ENCODE measurements at regions not wholly inside any gene's neighbourhood (a gene's known extent, or its start where the extent isn't known, plus 50 kb on each side); places are given as distances from the start of the nearest gene placed in this dataset.

DNA sequence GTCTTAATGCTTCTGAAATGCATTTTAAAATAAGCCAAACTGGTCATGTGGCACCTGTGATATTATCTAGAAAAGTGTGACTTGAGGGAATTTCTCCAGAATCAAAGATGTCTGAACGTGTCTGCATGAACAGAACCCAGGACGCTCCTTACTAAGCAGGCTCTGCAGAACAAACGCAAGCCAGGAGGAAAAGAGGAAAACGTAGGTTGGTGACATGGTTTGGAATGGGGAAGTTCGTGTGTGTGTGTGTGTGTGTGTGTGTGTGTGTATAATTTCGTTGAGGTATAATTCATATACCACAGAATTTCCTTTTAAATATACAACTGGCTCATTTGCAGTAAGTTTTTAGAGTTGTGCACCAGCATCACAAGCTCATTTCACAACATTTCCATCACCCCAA, 200.5 kb upstream of the FOXQ1 start:
- TF ChIP-seq, protein P1, sequence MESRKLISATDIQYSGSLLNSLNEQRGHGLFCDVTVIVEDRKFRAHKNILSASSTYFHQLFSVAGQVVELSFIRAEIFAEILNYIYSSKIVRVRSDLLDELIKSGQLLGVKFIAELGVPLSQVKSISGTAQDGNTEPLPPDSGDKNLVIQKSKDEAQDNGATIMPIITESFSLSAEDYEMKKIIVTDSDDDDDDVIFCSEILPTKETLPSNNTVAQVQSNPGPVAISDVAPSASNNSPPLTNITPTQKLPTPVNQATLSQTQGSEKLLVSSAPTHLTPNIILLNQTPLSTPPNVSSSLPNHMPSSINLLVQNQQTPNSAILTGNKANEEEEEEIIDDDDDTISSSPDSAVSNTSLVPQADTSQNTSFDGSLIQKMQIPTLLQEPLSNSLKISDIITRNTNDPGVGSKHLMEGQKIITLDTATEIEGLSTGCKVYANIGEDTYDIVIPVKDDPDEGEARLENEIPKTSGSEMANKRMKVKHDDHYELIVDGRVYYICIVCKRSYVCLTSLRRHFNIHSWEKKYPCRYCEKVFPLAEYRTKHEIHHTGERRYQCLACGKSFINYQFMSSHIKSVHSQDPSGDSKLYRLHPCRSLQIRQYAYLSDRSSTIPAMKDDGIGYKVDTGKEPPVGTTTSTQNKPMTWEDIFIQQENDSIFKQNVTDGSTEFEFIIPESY (IDR thresholded peaks at IDR 0.05; ENCODE audit: borderline replicate concordance, low read depth): no peak
- TF ChIP-seq, protein P2, sequence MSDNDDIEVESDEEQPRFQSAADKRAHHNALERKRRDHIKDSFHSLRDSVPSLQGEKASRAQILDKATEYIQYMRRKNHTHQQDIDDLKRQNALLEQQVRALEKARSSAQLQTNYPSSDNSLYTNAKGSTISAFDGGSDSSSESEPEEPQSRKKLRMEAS (IDR thresholded peaks at IDR 0.05; ENCODE audit: low read depth): no peak
- no peak for TF ChIP-seq YY1 (IDR thresholded peaks at IDR 0.05; ENCODE audit: low read depth)
- TF ChIP-seq RAD21 (IDR thresholded peaks at IDR 0.05; ENCODE audit: low read length): no peak
- TF ChIP-seq, protein P3, sequence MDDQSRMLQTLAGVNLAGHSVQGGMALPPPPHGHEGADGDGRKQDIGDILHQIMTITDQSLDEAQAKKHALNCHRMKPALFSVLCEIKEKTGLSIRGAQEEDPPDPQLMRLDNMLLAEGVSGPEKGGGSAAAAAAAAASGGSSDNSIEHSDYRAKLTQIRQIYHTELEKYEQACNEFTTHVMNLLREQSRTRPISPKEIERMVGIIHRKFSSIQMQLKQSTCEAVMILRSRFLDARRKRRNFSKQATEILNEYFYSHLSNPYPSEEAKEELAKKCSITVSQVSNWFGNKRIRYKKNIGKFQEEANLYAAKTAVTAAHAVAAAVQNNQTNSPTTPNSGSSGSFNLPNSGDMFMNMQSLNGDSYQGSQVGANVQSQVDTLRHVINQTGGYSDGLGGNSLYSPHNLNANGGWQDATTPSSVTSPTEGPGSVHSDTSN (IDR thresholded peaks at IDR 0.05): no peak
- TF ChIP-seq, protein P4, sequence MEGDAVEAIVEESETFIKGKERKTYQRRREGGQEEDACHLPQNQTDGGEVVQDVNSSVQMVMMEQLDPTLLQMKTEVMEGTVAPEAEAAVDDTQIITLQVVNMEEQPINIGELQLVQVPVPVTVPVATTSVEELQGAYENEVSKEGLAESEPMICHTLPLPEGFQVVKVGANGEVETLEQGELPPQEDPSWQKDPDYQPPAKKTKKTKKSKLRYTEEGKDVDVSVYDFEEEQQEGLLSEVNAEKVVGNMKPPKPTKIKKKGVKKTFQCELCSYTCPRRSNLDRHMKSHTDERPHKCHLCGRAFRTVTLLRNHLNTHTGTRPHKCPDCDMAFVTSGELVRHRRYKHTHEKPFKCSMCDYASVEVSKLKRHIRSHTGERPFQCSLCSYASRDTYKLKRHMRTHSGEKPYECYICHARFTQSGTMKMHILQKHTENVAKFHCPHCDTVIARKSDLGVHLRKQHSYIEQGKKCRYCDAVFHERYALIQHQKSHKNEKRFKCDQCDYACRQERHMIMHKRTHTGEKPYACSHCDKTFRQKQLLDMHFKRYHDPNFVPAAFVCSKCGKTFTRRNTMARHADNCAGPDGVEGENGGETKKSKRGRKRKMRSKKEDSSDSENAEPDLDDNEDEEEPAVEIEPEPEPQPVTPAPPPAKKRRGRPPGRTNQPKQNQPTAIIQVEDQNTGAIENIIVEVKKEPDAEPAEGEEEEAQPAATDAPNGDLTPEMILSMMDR (IDR thresholded peaks at IDR 0.05): no peak
- no peak for TF ChIP-seq POLR2AphosphoS5 (IDR thresholded peaks at IDR 0.05; ENCODE audit: low read depth, low read length)

All from SK-N-SH (cell line).